GM19238 (cell line): ENCODE measurements at regions not wholly inside any gene's neighbourhood (a gene's known extent, or its start where the extent isn't known, plus 50 kb on each side); places are given as distances from the start of the nearest gene placed in this dataset.

Source experiments
- DNase-seq: peaks from one replicate; pipeline ENCODE4 v3.0.0; 2011; ENCODE audit warnings: low spot score; ENCODE audit not compliant: insufficient read length

DNA sequence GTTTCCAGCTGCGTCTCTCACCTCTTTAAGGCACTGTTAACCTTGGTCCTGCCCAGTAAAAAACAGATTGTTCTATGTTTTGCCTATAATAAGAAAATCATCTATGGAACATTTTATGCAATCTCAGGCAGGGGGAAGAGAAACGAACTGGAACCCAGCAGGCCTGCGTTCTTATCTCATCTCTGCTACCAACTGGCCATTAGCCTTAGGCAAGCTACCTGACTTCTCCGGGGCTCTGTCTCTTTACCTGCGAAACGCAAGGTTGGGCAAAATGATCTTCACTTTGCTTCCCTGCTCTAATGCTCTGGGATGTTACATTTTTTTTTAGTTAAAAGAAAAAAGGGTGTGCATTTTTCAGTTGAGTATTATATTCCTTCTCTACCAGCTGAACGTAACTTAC is 70.5 kb upstream of the WIPF1 start:
- DNase-seq: no peak

DNA sequence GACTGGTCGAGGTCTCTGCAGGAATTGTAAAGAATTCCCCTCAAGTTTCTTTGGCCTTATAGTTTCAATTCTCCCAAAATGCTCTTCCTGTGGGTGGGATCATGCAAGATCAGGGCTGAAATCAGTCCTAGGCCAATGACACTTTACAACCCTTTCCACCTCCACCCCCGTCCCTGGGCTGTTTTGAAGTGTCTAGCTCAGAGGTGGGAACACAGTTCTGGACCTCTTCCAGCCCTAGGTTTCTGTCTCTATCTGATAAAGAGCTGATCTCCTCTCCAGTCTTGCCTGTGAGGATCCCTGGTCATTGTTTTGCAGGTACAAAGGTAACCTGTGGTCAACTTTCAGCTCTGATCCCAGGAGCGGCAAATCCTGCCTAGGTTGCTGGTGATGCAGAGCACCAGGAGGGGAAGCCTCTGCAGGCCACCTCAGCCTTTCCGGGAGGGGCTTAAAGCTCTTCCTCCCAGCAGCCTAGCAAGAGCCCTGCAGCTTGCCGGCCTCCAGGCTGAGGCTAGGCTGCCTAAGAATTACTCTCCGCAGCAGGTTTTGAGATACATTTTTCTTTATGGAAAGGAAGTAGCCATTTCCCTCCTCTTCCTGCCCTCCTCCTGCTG is 69.8 kb upstream of the WIPF1 start:
- no peak for DNase-seq

DNA sequence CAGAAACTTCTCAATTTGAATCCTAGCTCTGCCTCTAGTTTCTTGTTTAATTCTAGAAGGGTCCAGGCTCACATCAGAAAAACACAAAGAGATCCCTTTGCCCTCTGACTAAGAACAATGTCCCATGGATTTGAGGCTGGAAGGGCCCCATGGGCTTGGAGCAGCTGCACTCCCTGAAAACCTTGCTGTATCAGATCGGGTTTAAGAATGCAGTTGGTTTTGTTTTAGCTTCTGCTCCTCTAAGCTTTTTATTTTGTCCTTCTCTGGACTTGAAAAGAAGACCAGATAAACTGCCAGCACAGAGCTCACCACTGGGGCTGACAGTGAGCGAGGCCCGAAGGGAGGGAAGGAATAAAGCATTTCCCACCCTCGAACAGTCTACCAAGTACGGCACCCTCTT is 69.2 kb upstream of the WIPF1 start:
- no peak for DNase-seq

DNA sequence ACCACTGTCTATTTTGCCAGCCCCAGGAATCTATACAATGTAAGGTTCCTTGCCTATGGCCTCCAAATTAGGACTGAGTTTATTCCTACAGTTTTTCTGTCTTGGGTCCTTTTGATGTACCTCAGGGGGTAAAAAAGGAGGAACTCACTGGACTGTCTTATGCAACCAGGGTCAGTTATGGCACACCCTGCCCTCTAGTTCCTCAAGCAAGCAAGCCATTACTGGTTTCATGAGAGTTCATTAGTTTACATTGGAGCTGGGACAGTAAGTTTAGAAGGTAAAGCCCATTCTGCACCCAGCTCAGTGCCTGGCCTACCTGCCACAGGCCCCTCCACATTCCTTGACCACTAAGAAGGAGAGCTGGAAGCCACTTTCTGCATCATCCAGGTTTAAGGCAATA is 68.7 kb upstream of the WIPF1 start:
- no peak for DNase-seq

DNA sequence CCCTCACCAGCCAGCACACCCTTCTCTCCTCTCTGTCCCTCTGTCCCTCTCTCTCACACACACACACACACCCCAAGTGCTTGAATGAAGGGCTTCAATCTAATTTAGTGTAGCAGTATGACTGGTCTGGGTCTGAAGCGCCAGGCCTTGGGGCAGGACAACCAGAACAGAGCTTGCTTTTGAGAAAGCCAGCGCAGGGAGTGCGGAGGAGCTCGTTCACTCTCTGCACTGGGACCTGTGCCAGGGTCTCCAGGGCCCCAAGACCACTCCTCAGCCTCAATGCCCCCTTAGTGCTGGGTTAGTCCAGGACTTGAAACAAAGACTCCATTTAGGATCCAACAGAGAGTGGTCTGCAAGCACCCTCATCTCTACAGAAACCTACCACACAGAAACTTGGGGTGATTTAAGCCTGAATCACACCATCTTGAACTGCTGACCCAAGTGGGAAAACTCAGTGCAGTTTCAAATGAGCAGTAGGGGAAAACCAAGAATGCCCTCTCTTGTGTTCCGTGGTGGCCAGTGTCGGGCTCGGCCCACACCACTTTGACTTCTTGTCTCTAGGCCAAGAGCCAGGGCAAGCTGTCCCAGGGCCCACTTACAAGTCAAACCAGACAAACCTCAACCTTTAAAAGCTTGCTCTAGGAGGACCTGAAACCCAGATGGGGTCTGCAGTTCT is 66.6 kb upstream of the WIPF1 start:
- DNase-seq: no peak

DNA sequence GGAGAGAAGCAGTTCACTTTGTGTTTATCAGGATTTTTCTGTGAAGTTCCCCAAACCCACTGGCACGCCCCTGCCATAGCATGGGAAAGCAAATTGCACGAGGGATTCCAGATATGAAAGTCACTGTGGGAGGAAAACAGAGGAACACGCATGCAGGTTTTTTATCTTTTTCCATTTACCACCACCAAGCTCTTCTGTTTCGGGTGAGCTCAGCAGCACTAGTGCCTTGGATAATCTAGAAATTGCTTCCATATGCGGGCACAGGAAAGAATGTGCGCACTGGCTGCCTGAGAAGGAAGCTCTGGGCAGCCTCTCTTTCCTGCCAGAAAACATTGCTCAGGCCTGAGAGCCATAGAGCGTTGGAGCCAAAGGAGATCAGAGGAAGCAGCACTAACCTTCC is 65.9 kb upstream of the WIPF1 start:
- DNase-seq: no peak

DNA sequence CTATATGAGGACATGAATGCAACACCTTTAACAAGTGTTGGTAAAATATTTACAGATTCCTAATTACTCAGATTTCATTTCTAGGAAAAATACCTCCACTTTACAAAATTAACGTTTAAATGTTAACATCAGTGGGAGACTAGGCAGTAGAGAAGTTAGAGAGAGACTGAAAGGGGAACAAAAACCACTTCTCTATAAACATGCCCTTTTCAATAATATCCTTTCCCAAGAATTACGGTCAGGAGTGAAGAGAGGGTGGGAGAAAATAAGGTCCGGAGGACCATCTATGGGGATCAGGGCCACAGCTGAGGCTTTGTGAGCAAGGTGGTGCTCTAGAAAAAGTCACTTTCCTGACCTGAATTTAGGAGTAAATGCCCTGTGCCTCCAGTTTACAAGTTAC is 65.3 kb upstream of the WIPF1 start:
- DNase-seq: no peak

DNA sequence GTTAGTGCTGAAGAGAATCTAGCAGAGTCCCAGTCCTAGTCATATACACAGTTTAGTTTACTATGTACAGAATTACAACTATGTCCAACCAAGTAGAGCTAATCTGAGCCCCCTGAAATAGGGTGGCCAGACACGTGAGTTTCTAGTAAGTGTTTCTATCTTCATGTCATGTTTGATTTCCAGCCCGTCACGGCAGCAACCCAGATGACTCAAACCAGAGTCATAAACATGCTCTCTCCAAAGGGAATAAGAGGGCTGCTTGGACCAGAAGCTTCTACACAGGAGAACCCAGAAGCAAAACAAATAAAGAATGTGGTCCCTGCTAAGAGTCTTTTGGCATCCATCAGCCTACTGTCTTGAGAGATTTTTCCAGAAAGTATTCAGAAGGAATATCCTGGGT is 64.9 kb upstream of the WIPF1 start:
- no peak for DNase-seq

DNA sequence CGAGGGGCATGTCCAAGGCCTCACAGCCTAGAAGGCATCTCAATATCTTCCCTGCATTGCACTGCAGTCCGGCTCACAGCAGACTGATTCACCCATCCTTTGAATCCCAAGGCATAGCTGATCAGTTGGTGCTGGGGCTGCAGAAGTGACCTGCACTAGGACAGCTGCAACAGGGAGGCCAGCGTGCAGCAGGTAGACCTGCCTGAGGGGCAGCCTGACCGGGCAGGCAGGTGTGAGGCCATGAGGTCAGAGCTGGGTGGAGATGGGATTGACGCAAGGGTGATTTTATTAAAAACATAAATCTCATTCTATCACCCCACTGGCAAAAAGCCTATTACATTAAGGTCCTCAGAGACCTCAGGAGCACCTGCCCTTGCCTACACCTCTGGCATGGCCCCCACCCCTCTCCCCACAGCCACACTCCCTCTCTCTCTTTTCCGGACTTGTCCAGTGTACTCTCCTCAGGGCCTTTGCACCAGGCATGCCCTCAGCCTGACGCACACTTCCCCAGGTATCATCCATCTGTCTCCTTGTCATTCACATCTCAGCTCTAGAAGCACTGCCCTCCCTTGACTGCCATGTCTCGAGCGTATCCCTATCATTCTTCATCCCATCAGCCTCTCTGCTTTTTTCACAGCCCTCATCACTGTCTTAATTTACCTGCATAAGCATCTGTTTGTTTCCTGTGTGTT is 63.5 kb upstream of the WIPF1 start:
- no peak for DNase-seq

DNA sequence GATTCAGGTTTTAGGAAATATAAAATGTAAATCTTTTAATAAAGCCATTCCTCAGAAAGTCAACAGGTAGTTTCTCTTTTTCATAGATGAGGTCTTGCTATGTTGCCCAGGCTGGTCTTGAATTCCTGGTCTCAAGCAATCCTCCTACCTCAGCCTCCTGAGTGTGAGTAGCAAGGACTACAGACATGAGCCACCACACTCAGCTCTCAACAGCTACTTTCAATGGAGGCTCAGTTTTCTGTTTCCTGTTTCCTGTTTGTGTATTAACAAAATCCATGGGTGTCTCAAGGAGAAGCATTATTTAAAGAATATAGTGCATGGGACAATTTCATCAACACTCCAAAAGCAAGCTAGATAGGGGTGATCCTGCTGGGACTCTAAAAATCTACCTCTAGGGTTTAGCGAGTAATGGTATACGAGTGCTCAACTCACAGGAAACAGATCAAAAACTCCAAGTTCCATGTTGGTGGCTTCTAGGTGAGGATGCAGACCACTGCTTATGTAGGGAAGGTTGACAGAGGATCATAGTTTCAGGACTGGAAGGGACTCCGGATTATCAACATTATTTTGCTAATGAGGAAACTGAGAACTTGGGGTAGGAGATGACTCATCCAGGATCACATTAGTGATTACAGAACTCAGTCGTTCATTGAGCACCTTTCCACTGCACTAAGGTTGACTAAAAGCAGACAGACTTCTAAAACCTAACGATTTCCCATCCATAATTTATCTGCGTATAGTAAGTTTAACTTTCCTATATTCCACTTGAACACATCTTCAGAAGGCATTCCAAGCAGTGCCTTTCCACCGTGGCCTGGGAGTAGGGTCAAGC is 61.7 kb upstream of the WIPF1 start:
- no peak for DNase-seq

DNA sequence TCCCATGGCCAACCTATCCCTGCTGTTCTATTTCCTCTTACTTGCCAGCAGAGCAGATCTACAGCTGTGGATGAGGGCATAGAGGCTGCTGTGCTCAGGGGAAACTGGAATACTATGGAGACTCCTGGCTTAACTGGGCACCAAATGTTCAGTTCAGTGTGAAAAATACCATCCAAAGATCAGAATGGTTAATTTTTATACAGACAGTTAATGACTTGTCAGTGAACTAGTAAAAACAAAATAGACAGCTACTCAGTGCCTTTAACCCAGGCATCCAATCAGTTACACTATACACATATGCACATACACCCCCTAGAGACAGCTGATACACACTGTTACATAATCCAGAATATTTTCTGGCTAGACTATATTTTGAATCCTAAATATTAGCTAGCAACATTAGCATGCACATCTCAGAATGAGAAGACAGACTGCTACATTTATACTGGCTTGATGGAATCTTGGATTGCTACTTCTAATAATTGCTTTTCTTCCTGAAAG is 59.1 kb upstream of the WIPF1 start:
- no peak for DNase-seq

DNA sequence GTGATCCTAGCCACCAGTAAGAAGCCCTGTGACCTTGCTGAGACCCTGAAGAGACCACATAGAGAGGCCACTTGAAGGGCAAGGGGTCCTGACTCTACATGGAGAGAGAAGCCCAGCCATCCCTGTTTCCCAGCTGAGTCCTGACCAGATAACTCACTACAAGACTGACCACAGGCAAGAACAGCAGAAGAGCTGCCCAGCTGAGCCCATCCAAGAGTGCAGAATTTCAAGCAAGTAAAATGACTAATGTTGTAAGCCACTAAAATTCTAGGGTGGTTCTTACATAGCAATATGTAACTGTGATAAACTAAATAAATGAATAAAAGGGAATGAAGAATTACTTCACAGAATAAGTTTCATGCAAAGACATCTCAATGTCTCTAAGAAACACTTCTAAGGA is 58.4 kb upstream of the WIPF1 start:
- no peak for DNase-seq

DNA sequence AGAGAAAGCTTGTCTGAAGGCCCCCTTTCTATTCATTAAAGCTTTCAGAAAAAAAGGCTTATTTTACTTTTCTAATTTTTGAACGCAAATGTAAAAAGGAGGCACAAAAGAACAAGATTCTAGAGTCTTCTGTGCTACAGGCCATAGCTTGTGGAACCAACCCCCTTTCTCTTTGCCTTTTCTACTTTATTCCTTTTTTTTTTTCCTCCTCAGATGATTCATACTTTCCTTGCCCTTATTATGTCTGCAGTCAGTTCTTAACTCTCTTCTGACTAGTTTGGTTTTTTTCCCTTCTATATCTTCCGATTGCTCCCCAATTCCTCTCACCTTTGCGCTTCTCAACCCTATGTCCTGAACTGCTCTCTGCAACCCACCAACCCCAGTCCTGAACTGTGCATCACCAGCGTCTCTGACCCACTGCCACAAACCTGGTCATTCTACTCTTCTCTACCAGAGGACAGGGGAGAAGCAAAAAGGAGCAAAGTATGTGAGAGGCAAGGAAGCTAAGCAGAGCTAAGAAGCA is 56.9 kb upstream of the WIPF1 start:
- no peak for DNase-seq

DNA sequence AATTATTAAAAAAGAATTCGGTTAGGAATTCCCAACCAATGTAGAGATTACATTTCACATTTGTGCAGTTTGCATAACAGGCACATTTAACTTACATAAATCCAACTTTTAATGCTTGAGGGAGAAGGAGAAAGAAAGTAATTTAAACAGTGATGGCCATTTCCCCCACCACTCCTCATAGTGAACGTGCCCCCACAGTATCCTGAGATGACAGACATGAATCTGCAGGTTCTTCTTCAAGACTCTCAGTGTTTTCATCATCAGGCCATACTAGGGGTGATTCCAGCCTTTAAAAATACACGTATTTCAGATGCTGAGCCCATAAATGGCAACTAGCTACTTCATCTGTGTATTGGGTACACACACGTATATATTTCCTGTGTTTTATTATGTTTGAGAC is 51.3 kb upstream of the WIPF1 start:
- DNase-seq: no peak
